DMS53 (cell line): ENCODE measurements at regions not wholly inside any gene's neighbourhood (a gene's known extent, or its start where the extent isn't known, plus 50 kb on each side); places are given as distances from the start of the nearest gene placed in this dataset.

Experiments used
- DNase-seq: peaks from one replicate; lab custom pipeline; 2025; lab: John Stamatoyannopoulos, UW

- peak; percentile 59 for DNase-seq
These were observed 108.3 kb upstream of the LRATD1 start for GRCh38 chr2:14524041-14524802.

GRCh38 chr2:14524803-14525080 is 107.8 kb upstream of the LRATD1 start:
- no peak for DNase-seq

GRCh38 chr2:14530506-14530905 is 102.0 kb upstream of the LRATD1 start:
- no peak for DNase-seq

GRCh38 chr2:14533131-14533757 is 99.3 kb upstream of the LRATD1 start:
- no peak for DNase-seq

- DNase-seq: no peak
These were observed 97.4 kb upstream of the LRATD1 start for GRCh38 chr2:14535156-14535555.

- no peak for DNase-seq
These were observed 95.5 kb upstream of the LRATD1 start for GRCh38 chr2:14536976-14537375.

GRCh38 chr2:14540015-14540414 is 92.5 kb upstream of the LRATD1 start:
- no peak for DNase-seq

- peak; percentile 39 for DNase-seq
These were observed 89.2 kb upstream of the LRATD1 start for GRCh38 chr2:14543284-14543683.

- no peak for DNase-seq
These were observed 88.3 kb upstream of the LRATD1 start for GRCh38 chr2:14544247-14544646.

GRCh38 chr2:14547830-14548229 is 84.7 kb upstream of the LRATD1 start:
- DNase-seq: no peak

- no peak for DNase-seq
These were observed 81.9 kb upstream of the LRATD1 start for GRCh38 chr2:14550658-14551057.

GRCh38 chr2:14551069-14551468 is 81.4 kb upstream of the LRATD1 start:
- no peak for DNase-seq

- no peak for DNase-seq
These were observed 80.2 kb upstream of the LRATD1 start for GRCh38 chr2:14552286-14552685.

- no peak for DNase-seq
These were observed 79.7 kb upstream of the LRATD1 start for GRCh38 chr2:14552818-14553217.

GRCh38 chr2:14554849-14555545 is 77.5 kb upstream of the LRATD1 start:
- DNase-seq: no peak

- DNase-seq: no peak
These were observed 75.4 kb upstream of the LRATD1 start for GRCh38 chr2:14557111-14557510.

GRCh38 chr2:14557916-14558315 is 74.6 kb upstream of the LRATD1 start:
- DNase-seq: no peak

- no peak for DNase-seq
These were observed 74.1 kb upstream of the LRATD1 start for GRCh38 chr2:14558335-14558919.

- DNase-seq: no peak
These were observed 71.8 kb upstream of the LRATD1 start for GRCh38 chr2:14560716-14561115.

- no peak for DNase-seq
These were observed 69.2 kb upstream of the LRATD1 start for GRCh38 chr2:14563324-14563723.

- no peak for DNase-seq
These were observed 66.9 kb upstream of the LRATD1 start for GRCh38 chr2:14565666-14566065.

GRCh38 chr2:14567561-14567960 is 65.0 kb upstream of the LRATD1 start:
- no peak for DNase-seq

GRCh38 chr2:14569294-14569693 is 63.2 kb upstream of the LRATD1 start:
- no peak for DNase-seq
